Neural progenitor cell (in vitro differentiated cells): ENCODE measurements at regions not wholly inside any gene's neighbourhood (a gene's known extent, or its start where the extent isn't known, plus 50 kb on each side); places are given as distances from the start of the nearest gene placed in this dataset.

ENCODE experiments used
- EZH2phosphoT487 ChIP-seq: fragments of 200-600 bp; sonication (generic); IDR thresholded peaks from 2 replicates; pipeline ENCODE4 v1.6.1; 2017; ENCODE audit warnings: antibody characterized with exemption
- TF ChIP-seq, protein P1 (sequence below): fragments of 200-600 bp; sonication (generic); IDR thresholded peaks from 2 replicates; pipeline ENCODE4 v1.5.1; 2017; ENCODE audit warnings: antibody characterized with exemption, mild to moderate bottlenecking

DNA sequence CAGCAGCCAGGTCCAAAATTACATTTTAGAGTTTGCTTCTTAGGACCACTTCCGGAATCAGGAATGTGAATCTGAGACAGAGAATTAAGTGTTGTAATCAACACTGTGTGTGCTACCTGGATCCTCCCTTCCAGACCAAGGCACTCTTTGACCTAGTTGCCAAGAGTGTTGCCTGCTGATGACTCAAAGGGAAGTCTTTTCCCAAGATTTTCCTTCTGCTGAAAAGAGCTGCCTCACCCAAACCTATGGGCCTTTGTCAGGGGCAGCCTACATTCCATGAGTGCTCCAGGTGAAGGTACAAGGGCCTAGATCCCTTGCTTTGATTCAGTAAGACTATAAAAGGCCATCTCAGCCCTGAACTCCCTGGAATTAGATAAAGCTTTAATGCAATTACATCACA, 712.5 kb upstream of the ANKRD30A start:
- TF ChIP-seq, protein P1, sequence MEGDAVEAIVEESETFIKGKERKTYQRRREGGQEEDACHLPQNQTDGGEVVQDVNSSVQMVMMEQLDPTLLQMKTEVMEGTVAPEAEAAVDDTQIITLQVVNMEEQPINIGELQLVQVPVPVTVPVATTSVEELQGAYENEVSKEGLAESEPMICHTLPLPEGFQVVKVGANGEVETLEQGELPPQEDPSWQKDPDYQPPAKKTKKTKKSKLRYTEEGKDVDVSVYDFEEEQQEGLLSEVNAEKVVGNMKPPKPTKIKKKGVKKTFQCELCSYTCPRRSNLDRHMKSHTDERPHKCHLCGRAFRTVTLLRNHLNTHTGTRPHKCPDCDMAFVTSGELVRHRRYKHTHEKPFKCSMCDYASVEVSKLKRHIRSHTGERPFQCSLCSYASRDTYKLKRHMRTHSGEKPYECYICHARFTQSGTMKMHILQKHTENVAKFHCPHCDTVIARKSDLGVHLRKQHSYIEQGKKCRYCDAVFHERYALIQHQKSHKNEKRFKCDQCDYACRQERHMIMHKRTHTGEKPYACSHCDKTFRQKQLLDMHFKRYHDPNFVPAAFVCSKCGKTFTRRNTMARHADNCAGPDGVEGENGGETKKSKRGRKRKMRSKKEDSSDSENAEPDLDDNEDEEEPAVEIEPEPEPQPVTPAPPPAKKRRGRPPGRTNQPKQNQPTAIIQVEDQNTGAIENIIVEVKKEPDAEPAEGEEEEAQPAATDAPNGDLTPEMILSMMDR: no peak
- TF ChIP-seq EZH2phosphoT487: no peak
